HCT116 (cell line): ENCODE measurements at regions not wholly inside any gene's neighbourhood (a gene's known extent, or its start where the extent isn't known, plus 50 kb on each side); places are given as distances from the start of the nearest gene placed in this dataset.

Experiments used
- ATAC-seq: fragments of 200-7000 bp; cut with Tn5 transposase; 2 replicates; pipeline ENCODE4 v1.9.1; 2020; ENCODE audit warnings: mild to moderate bottlenecking, moderate library complexity
- BruUV-seq: library from RNA; stranded (reverse); fragments of 400-500 nt; replicated peaks from 2 replicates; lab custom pipeline; 2021; lab: Mats Ljungman, UMichigan
- CTCF ChIA-PET: fragments of 300-600 bp; sonication (Branson Sonifier 250); formaldehyde crosslinking; loops from one replicate; lab custom pipeline; 2021; ENCODE audit warnings: antibody characterized with exemption; lab: Charles Lee
- POLR2A ChIA-PET: fragments of 300-600, 350-600 bp; sonication (Branson Sonifier 250); formaldehyde crosslinking; loops from one replicate; lab custom pipeline; 2021; ENCODE audit warnings: antibody characterized with exemption; lab: Charles Lee
- RAD21 ChIA-PET, 2 experiments: fragments of 300-600 bp; sonication (Branson Sonifier 250); formaldehyde crosslinking; loops; one replicate each; lab custom pipeline; 2023; ENCODE audit warnings: low total read pairs in 2 of 2; ENCODE audit not compliant: uncharacterized antibody in 2 of 2, unreplicated experiment in 2 of 2, low non-redundant PET in 1 of 2; lab: Charles Lee
- DNase-seq: peaks from one replicate; pipeline ENCODE4 v3.0.0-alpha.2; 2010; ENCODE audit warnings: low read depth, low spot score
- H2AFZ ChIP-seq: fragments of 200-600 bp; shearing (Covaris generic), sonication (generic); 2 replicates; pipeline ENCODE4 v1.6.1; 2017; ENCODE audit warnings: low read depth, mixed run types, mixed read lengths, antibody characterized with exemption, low read length; ENCODE audit not compliant: poor library complexity, severe bottlenecking
- H3K27ac ChIP-seq: 2 replicates; pipeline ENCODE4 v1.5.1; 2012; ENCODE audit warnings: low read depth, low read length
- H3K27me3 ChIP-seq: fragments of 200-600 bp; sonication (generic); 2 replicates; pipeline ENCODE4 v1.6.1; 2016; ENCODE audit warnings: mixed run types, low read length, mixed read lengths; ENCODE audit not compliant: insufficient read depth
- H3K36me3 ChIP-seq, 2 experiments: fragments of 200-500 bp in 1 of 2; fragments of 200-600 bp in 1 of 2; sonication (Bioruptor generic) in 1 of 2; sonication (generic) in 1 of 2; 2 replicates each; pipeline versions ENCODE4 v1.5.1 to v1.6.1; 2014 to 2016; ENCODE audit warnings: low read length in 2 of 2, inconsistent platforms in 1 of 2, mixed read lengths in 1 of 2, mixed run types in 1 of 2; ENCODE audit not compliant: insufficient read depth in 2 of 2, control insufficient read depth in 1 of 2
- H3K4me1 ChIP-seq, 2 experiments: fragments of 200-600 bp in 1 of 2; sonication (generic) in 1 of 2; 2 replicates each; pipeline versions ENCODE4 v1.5.1 to v1.6.1; 2012 to 2017; ENCODE audit warnings: low read length in 2 of 2, inconsistent platforms in 1 of 2, mild to moderate bottlenecking in 1 of 2, mixed read lengths in 1 of 2, mixed run types in 1 of 2, moderate library complexity in 1 of 2; ENCODE audit not compliant: insufficient read depth in 2 of 2, control insufficient read depth in 1 of 2
- H3K4me2 ChIP-seq: fragments of 200-600 bp; sonication (generic); 2 replicates; pipeline ENCODE4 v1.6.1; 2017; ENCODE audit warnings: mixed run types, low read length, mixed read lengths
- H3K4me3 ChIP-seq, 2 experiments: fragments of 200-600 bp in 1 of 2; sonication (generic) in 1 of 2; replicated peaks in 1 of 2; 2 replicates each; pipeline ENCODE4 v1.5.1; 2011 to 2016; ENCODE audit warnings: low read length in 2 of 2, control low read depth in 1 of 2, low read depth in 1 of 2, mild to moderate bottlenecking in 1 of 2, mixed read lengths in 1 of 2, mixed run types in 1 of 2
- H3K79me2 ChIP-seq: fragments of 200-600 bp; sonication (generic); 2 replicates; pipeline ENCODE4 v1.6.1; 2017; ENCODE audit warnings: mild to moderate bottlenecking, mixed run types, low read length, moderate library complexity, mixed read lengths; ENCODE audit not compliant: insufficient read depth
- H3K9ac ChIP-seq: fragments of 200-600 bp; sonication (generic); 2 replicates; pipeline ENCODE4 v1.6.1; 2016; ENCODE audit warnings: low read length, mixed read lengths
- H3K9me2 ChIP-seq: fragments of 200-600 bp; sonication (generic), shearing (Covaris generic); 2 replicates; pipeline ENCODE4 v1.6.1; 2017; ENCODE audit warnings: mixed run types, mild to moderate bottlenecking, moderate library complexity; ENCODE audit not compliant: insufficient read depth
- H3K9me3 ChIP-seq, 2 experiments: fragments of 200-500 bp in 1 of 2; fragments of 200-600 bp in 1 of 2; sonication (Bioruptor generic) in 1 of 2; sonication (generic) in 1 of 2; 2 replicates each; pipeline ENCODE4 v1.6.1; 2014 to 2017; ENCODE audit warnings: low read length in 2 of 2, mixed read lengths in 2 of 2, inconsistent platforms in 1 of 2, low read depth in 1 of 2, mild to moderate bottlenecking in 1 of 2, mixed run types in 1 of 2, moderate library complexity in 1 of 2; ENCODE audit not compliant: control insufficient read depth in 1 of 2, insufficient read depth in 1 of 2
- H4K20me1 ChIP-seq: fragments of 200-600 bp; sonication (generic), shearing (Covaris generic); 2 replicates; pipeline ENCODE4 v1.6.1; 2017; ENCODE audit warnings: mixed run types, mild to moderate bottlenecking, moderate library complexity; ENCODE audit not compliant: insufficient read depth
- CBX3 ChIP-seq: IDR thresholded peaks from 2 replicates; pipeline ENCODE4 v1.6.1; 2012; ENCODE audit warnings: low read depth
- CEBPB ChIP-seq: IDR thresholded peaks from 2 replicates; pipeline ENCODE4 v1.6.1; 2012; ENCODE audit warnings: low read depth
- ELF1 ChIP-seq: IDR thresholded peaks from 2 replicates; pipeline ENCODE4 v1.6.1; 2012; ENCODE audit warnings: low read depth, borderline replicate concordance
- EZH2 ChIP-seq: fragments of 200-600 bp; sonication (generic); IDR thresholded peaks from 2 replicates; pipeline ENCODE4 v1.6.1; 2017; ENCODE audit warnings: antibody characterized with exemption, mixed run types
- EZH2phosphoT487 ChIP-seq: fragments of 200-600 bp; IDR thresholded peaks from 2 replicates; pipeline ENCODE4 v1.6.1; 2018; ENCODE audit warnings: antibody characterized with exemption, borderline replicate concordance
- FOSL1 ChIP-seq: IDR thresholded peaks from 2 replicates; pipeline ENCODE4 v1.6.1; 2012; ENCODE audit warnings: low read depth
- POLR2AphosphoS5 ChIP-seq: IDR thresholded peaks from 2 replicates; pipeline ENCODE4 v1.6.1; 2011; ENCODE audit warnings: mild to moderate bottlenecking, low read depth, low read length, moderate library complexity
- RAD21 ChIP-seq: IDR thresholded peaks from 2 replicates; pipeline ENCODE4 v1.6.1; 2012; ENCODE audit warnings: low read depth, mild to moderate bottlenecking
- SIN3A ChIP-seq: IDR thresholded peaks from 2 replicates; pipeline ENCODE4 v1.6.1; 2012; ENCODE audit warnings: low read depth
- SP1 ChIP-seq: IDR thresholded peaks from 2 replicates; pipeline ENCODE4 v1.6.1; 2012; ENCODE audit warnings: low read depth
- SRF ChIP-seq: IDR thresholded peaks from 2 replicates; pipeline ENCODE4 v1.6.1; 2012; ENCODE audit warnings: low read depth
- TCF7L2 ChIP-seq: IDR thresholded peaks from 2 replicates; pipeline ENCODE4 v1.7.0; 2011; ENCODE audit warnings: borderline replicate concordance, inconsistent platforms; ENCODE audit not compliant: insufficient read depth, insufficient read length; ENCODE audit errors: extremely low read depth
- ZFX ChIP-seq: fragments of 450-650 bp; IDR thresholded peaks from 2 replicates; pipeline ENCODE4 v1.6.1; 2017
- intact Hi-C: fragments of 100-400 bp; cut with micrococcal nuclease; formaldehyde crosslinking; loops from 2 replicates; pipeline ENCODE4 v1.10.0; 2022
- TF ChIP-seq, protein P1 (sequence below), 3 experiments: fragments of 200-600 bp in 1 of 3; sonication (generic) in 1 of 3; IDR thresholded peaks in 2 of 3; conservative IDR thresholded peaks in 1 of 3; 2 replicates each; pipeline ENCODE4 v1.5.1; 2012 to 2017; ENCODE audit warnings: low read depth in 2 of 3, low read length in 2 of 3, antibody characterized with exemption in 1 of 3, borderline replicate concordance in 1 of 3, control low read depth in 1 of 3, mild to moderate bottlenecking in 1 of 3, mixed read lengths in 1 of 3, mixed run types in 1 of 3, moderate library complexity in 1 of 3; ENCODE audit not compliant: insufficient read depth in 1 of 3
- TF ChIP-seq, protein P2 (sequence below): IDR thresholded peaks from 2 replicates; pipeline ENCODE4 v1.6.1; 2012; ENCODE audit warnings: low read depth

DNA sequence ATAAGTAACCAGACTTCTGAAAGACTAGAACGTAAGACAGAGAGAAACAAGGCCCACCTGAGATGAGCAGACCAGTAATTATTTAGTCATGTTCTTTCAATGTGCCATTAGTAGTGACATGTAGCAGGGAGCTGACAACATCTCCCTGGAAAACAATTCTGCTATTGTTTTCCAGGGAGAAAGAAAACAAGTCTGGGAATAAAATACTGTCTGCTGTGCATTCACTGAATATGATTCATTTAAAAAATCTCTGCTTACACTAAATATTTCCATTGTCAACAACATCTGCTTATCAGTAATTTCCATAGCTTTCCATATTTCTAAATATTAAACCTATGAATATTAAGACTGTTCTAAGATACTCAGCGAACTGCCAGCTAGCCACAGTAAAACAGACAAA is 80.0 kb downstream of the VCAM1 start:
- H3K27ac ChIP-seq = no peak overlapping the region
- CTCF ChIA-PET = no interaction called here

DNA sequence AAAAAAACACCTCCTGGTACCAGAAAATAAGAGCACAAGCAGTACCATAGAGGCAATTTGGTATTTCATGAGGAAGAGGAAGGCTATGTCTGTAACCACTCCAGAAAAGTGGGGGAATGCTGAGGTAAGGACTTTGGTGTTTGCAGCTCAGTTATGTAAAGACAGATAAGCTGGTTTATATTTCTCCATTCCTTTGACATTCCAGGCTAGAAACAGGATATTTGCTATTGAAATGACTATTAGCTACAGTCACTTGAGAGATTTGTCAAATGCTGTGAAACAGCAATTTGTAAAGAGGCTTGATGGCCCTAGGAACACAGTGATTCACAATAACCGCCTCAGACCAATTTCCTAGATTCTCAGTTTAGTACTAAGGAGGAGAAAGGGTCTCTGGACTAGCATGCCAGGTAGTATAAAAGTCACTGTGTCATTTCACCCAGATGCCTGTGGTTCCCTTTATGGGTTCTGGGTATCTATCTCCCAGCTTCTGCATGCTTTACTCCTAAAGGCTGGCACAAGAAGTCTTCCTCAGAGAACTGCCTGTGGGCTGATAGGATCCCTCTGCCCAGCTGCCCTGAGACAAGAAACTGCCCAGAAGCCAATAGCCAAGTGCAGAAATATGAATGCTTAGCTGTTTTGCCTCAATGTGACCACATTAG is 80.5 kb downstream of the VCAM1 start:
- POLR2A ChIA-PET = no interaction called here
- CTCF ChIA-PET = no interaction called here
- no peak overlapping the region for H3K27ac ChIP-seq
- RAD21 ChIA-PET = no interaction called here
- no peaks in the 10 kb centered on the region for H3K27me3 ChIP-seq
- H3K9me2 ChIP-seq = no peaks in the 10 kb centered on the region
- intact Hi-C loops = no loop called here
- no peak overlapping the region for H3K9ac ChIP-seq
- no peaks in the 10 kb centered on the region for H3K36me3 ChIP-seq
- DNase-seq (no peak), ATAC-seq (no peak)
- no peak overlapping the region for H3K4me2 ChIP-seq
- no peaks in the 10 kb centered on the region for H3K79me2 ChIP-seq
- no peak overlapping the region for H2AFZ ChIP-seq
- H3K4me1 ChIP-seq = no peaks in the 10 kb centered on the region
- H3K4me3 ChIP-seq = no peak overlapping the region
- no TSS peak for BruUV-seq
- no peaks in the 10 kb centered on the region for H3K9me3 ChIP-seq
- H4K20me1 ChIP-seq = no peaks in the 10 kb centered on the region
- TF ChIP-seq SIN3A (no peak), CEBPB (no peak), ZFX (no peak), CBX3 (no peak), POLR2AphosphoS5 (no peak), EZH2 (no peak), RAD21 (no peak), EZH2phosphoT487 (no peak), SP1 (no peak), TCF7L2 (no peak), SRF (no peak), ELF1 (no peak)
- TF ChIP-seq, protein P1, sequence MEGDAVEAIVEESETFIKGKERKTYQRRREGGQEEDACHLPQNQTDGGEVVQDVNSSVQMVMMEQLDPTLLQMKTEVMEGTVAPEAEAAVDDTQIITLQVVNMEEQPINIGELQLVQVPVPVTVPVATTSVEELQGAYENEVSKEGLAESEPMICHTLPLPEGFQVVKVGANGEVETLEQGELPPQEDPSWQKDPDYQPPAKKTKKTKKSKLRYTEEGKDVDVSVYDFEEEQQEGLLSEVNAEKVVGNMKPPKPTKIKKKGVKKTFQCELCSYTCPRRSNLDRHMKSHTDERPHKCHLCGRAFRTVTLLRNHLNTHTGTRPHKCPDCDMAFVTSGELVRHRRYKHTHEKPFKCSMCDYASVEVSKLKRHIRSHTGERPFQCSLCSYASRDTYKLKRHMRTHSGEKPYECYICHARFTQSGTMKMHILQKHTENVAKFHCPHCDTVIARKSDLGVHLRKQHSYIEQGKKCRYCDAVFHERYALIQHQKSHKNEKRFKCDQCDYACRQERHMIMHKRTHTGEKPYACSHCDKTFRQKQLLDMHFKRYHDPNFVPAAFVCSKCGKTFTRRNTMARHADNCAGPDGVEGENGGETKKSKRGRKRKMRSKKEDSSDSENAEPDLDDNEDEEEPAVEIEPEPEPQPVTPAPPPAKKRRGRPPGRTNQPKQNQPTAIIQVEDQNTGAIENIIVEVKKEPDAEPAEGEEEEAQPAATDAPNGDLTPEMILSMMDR (IDR thresholded peaks at IDR 0.05 in 2 of 3, conservative IDR thresholded peaks at IDR 0.05 in 1 of 3; ENCODE audit: borderline replicate concordance in 1 of 3, insufficient read depth in 1 of 3, low read depth in 2 of 3, low read length in 2 of 3) = no peak
- TF ChIP-seq, protein P2, sequence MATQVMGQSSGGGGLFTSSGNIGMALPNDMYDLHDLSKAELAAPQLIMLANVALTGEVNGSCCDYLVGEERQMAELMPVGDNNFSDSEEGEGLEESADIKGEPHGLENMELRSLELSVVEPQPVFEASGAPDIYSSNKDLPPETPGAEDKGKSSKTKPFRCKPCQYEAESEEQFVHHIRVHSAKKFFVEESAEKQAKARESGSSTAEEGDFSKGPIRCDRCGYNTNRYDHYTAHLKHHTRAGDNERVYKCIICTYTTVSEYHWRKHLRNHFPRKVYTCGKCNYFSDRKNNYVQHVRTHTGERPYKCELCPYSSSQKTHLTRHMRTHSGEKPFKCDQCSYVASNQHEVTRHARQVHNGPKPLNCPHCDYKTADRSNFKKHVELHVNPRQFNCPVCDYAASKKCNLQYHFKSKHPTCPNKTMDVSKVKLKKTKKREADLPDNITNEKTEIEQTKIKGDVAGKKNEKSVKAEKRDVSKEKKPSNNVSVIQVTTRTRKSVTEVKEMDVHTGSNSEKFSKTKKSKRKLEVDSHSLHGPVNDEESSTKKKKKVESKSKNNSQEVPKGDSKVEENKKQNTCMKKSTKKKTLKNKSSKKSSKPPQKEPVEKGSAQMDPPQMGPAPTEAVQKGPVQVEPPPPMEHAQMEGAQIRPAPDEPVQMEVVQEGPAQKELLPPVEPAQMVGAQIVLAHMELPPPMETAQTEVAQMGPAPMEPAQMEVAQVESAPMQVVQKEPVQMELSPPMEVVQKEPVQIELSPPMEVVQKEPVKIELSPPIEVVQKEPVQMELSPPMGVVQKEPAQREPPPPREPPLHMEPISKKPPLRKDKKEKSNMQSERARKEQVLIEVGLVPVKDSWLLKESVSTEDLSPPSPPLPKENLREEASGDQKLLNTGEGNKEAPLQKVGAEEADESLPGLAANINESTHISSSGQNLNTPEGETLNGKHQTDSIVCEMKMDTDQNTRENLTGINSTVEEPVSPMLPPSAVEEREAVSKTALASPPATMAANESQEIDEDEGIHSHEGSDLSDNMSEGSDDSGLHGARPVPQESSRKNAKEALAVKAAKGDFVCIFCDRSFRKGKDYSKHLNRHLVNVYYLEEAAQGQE = no peak

More for the DNA sequence above, 80.0 kb downstream of the VCAM1 start:
- no peaks in the 10 kb centered on the region for H3K9me2 ChIP-seq
- DNase-seq (no peak), ATAC-seq (no peak)
- intact Hi-C loops = no loop called here
- H3K9me3 ChIP-seq = no peaks in the 10 kb centered on the region
- no peak overlapping the region for H3K4me3 ChIP-seq
- no peak overlapping the region for H2AFZ ChIP-seq
- H3K27me3 ChIP-seq = no peaks in the 10 kb centered on the region
- no peaks in the 10 kb centered on the region for H3K36me3 ChIP-seq
- BruUV-seq = no TSS peak
- H3K9ac ChIP-seq = no peak overlapping the region
- TF ChIP-seq EZH2phosphoT487 (no peak), FOSL1 (no peak), ELF1 (no peak), RAD21 (no peak)
- H3K79me2 ChIP-seq = no peaks in the 10 kb centered on the region
- no peak overlapping the region for H3K4me2 ChIP-seq
- POLR2A ChIA-PET = no interaction called here
- no peaks in the 10 kb centered on the region for H4K20me1 ChIP-seq
- H3K4me1 ChIP-seq = no peaks in the 10 kb centered on the region
- RAD21 ChIA-PET = no interaction called here
